ENCODE measurements at regions not wholly inside any gene's neighbourhood (a gene's known extent, or its start where the extent isn't known, plus 50 kb on each side); places are given as distances from the start of the nearest gene placed in this dataset.

GRCh38 chrX:147377728-147378127, 534.0 kb upstream of the FMR1 start:
- Histone ChIP-seq H3K9me3 (replicated peaks; ENCODE audit: insufficient read depth, low read length) (no peaks in the 10 kb centered on the region), H3K9me2 (replicated peaks; ENCODE audit: insufficient read depth, low read length) (no peaks in the 10 kb centered on the region), H4K20me1 (ENCODE audit: insufficient read depth, low read length) (no peaks in the 10 kb centered on the region), H3K79me2 (ENCODE audit: low read length) (no peaks in the 10 kb centered on the region), H3K4me1 (ENCODE audit: low read length) (no peaks in the 10 kb centered on the region), H2AFZ (ENCODE audit: low read length) (no peak overlapping the region), H3K27me3 (replicated peaks; ENCODE audit: insufficient read depth, low read length) (no peaks in the 10 kb centered on the region), H3K4me2 (ENCODE audit: low read depth, low read length) (no peak overlapping the region), H3K4me3 (ENCODE audit: low read length) (no peak overlapping the region), H3K27ac (ENCODE audit: low read length) (no peak overlapping the region), H3K36me3 (replicated peaks; ENCODE audit: insufficient read depth, low read length) (no peaks in the 10 kb centered on the region), H3F3A (ENCODE audit: insufficient read depth, low read length) (no peaks in the 10 kb centered on the region), H3K9ac (ENCODE audit: low read length) (no peak overlapping the region)
- TF ChIP-seq CTCF (IDR thresholded peaks at IDR 0.05; ENCODE audit: low read length) (no peak), EZH2phosphoT487 (IDR thresholded peaks at IDR 0.05; ENCODE audit: low read length) (no peak), EZH2 (optimal IDR thresholded peaks at IDR 0.05; ENCODE audit: low read depth, low read length) (no peak)
- peak; percentile 16 for DNase-seq

GRCh38 chrX:147376601-147377422, 534.9 kb upstream of the FMR1 start:
- Histone ChIP-seq H4K20me1 (ENCODE audit: insufficient read depth, low read length) (no peaks in the 10 kb centered on the region), H2AFZ (ENCODE audit: low read length) (no peak overlapping the region), H3K9me3 (replicated peaks; ENCODE audit: insufficient read depth, low read length) (no peaks in the 10 kb centered on the region), H3K27me3 (replicated peaks; ENCODE audit: insufficient read depth, low read length) (no peaks in the 10 kb centered on the region), H3K9me2 (replicated peaks; ENCODE audit: insufficient read depth, low read length) (no peaks in the 10 kb centered on the region), H3K36me3 (replicated peaks; ENCODE audit: insufficient read depth, low read length) (no peaks in the 10 kb centered on the region), H3K4me2 (ENCODE audit: low read depth, low read length) (no peak overlapping the region), H3F3A (ENCODE audit: insufficient read depth, low read length) (no peaks in the 10 kb centered on the region), H3K4me3 (ENCODE audit: low read length) (no peak overlapping the region), H3K27ac (ENCODE audit: low read length) (no peak overlapping the region), H3K79me2 (ENCODE audit: low read length) (no peaks in the 10 kb centered on the region), H3K4me1 (ENCODE audit: low read length) (no peaks in the 10 kb centered on the region), H3K9ac (ENCODE audit: low read length) (no peak overlapping the region)
- TF ChIP-seq EZH2 (optimal IDR thresholded peaks at IDR 0.05; ENCODE audit: low read depth, low read length), result no peak
- TF ChIP-seq CTCF (IDR thresholded peaks at IDR 0.05; ENCODE audit: low read length), result no peak
- TF ChIP-seq EZH2phosphoT487 (IDR thresholded peaks at IDR 0.05; ENCODE audit: low read length), result no peak
- DNase-seq, result no peak

GRCh38 chrX:147364896-147365295, 546.8 kb upstream of the FMR1 start:
- DNase-seq, result no peak
- Histone ChIP-seq H3K27ac (ENCODE audit: low read length) (no peak overlapping the region), H3K9me3 (replicated peaks; ENCODE audit: insufficient read depth, low read length) (no peaks in the 10 kb centered on the region), H3F3A (ENCODE audit: insufficient read depth, low read length) (no peaks in the 10 kb centered on the region), H2AFZ (ENCODE audit: low read length) (no peak overlapping the region), H3K9ac (ENCODE audit: low read length) (no peak overlapping the region), H3K27me3 (replicated peaks; ENCODE audit: insufficient read depth, low read length) (no peaks in the 10 kb centered on the region), H3K9me2 (replicated peaks; ENCODE audit: insufficient read depth, low read length) (no peaks in the 10 kb centered on the region), H3K4me1 (ENCODE audit: low read length) (no peaks in the 10 kb centered on the region), H3K4me3 (ENCODE audit: low read length) (no peak overlapping the region), H3K36me3 (replicated peaks; ENCODE audit: insufficient read depth, low read length) (no peaks in the 10 kb centered on the region), H3K79me2 (ENCODE audit: low read length) (no peaks in the 10 kb centered on the region), H4K20me1 (ENCODE audit: insufficient read depth, low read length) (no peaks in the 10 kb centered on the region), H3K4me2 (ENCODE audit: low read depth, low read length) (no peak overlapping the region)
- TF ChIP-seq EZH2 (optimal IDR thresholded peaks at IDR 0.05; ENCODE audit: low read depth, low read length) (no peak), EZH2phosphoT487 (IDR thresholded peaks at IDR 0.05; ENCODE audit: low read length) (no peak), CTCF (IDR thresholded peaks at IDR 0.05; ENCODE audit: low read length) (no peak)

Measured in MM.1S (cell line).